HG03520 (cell line): ENCODE measurements at regions not wholly inside any gene's neighbourhood (a gene's known extent, or its start where the extent isn't known, plus 50 kb on each side); places are given as distances from the start of the nearest gene placed in this dataset.
"Not testable (repeated sequence)": the region's sequence is repeated elsewhere in the genome, so short reads cannot be mapped to it uniquely, and the experiment has no call there.

Source experiments
- ATAC-seq: cut with Tn5 transposase; IDR thresholded peaks from one replicate; pipeline ENCODE4 v1.9.1; 2021; ENCODE audit warnings: mild to moderate bottlenecking, moderate library complexity; ENCODE audit not compliant: unreplicated experiment

DNA sequence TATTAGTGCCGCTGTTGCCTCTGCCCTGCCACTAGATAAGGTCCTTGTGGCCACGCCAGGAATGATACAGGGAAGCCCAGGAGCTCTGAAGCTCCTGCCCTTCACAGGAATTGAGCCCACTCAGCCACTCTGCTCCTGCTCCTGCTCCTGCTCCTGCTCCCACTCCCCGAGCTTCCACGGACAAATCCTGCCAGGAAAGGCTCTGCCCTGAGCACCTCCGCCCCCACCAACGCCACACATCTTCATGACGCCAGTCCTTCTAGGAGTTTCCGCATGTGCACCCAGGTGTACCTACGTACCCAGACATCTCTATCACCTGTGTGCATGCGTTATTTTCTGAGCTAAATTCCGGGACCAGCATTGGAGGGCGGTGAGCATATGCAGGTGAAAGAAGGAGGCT, 369.1 kb downstream of the C16orf95 start:
- ATAC-seq, result no peak

DNA sequence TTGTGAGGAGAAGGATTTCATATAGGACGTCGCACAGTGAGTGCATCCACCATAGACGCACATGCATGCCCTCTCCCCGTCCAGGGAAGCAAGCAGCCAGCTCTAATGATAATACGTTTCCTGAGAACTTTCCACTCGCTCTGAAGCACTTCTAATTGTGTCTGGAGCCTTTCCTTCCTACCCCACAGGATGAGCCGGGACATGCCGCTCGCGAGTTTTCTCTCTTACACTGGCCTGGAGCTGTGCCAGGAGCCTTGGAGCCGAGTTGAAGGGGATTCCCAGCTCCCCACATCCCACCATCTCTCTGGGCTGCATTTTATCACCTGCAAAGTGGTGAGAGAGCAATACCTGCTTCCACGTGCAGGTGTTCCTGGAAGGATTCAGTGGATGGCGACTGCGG, 368.1 kb downstream of the C16orf95 start:
- ATAC-seq, result no peak

DNA sequence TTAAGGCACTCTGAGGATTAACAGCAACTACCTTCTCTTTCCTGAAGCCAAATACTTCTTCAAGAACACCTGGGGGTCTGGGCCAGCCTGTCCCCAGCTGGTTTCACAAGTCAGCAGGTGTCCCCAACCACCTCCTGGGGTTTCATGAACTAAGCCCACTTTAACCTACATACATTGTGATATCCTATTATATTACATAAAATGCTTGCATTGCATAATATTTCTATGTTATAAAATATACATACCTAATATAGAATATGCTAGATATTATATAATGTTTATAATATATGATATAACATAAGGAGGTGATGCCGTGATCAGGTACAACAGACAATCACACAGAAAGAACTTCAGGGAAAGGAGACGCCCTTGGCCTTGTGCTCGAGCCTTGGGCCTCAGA, 367.6 kb downstream of the C16orf95 start:
- no peak for ATAC-seq

DNA sequence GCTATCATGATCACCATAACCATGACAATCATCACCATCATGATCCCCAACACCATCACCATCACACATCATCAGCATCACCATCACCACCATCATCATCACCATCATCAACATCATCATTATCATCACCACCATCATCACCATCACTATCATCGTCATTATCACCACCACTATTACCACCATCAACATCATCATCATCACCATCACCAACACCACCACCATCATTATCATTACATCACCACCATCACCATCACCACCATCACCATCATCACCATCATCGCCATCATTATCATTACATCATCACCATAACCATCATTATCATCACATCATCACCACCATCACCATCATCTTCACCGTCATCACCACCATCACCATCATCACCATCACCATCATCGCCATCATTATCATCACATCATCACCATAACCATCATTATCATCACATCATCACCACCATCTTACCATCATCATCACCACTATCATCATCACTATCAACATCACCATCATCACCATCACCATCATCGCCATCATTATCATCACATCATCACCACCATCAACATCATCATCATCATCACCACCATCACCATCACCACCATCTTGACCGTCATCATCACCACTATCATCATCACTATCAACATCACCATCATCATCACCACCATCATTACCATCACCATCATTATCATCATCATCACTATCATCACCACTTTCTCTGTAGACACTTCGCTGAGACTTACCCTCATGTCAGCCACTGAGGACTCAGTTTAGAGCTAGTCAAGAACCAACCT, 366.0 kb downstream of the C16orf95 start:
- ATAC-seq, result no peak

DNA sequence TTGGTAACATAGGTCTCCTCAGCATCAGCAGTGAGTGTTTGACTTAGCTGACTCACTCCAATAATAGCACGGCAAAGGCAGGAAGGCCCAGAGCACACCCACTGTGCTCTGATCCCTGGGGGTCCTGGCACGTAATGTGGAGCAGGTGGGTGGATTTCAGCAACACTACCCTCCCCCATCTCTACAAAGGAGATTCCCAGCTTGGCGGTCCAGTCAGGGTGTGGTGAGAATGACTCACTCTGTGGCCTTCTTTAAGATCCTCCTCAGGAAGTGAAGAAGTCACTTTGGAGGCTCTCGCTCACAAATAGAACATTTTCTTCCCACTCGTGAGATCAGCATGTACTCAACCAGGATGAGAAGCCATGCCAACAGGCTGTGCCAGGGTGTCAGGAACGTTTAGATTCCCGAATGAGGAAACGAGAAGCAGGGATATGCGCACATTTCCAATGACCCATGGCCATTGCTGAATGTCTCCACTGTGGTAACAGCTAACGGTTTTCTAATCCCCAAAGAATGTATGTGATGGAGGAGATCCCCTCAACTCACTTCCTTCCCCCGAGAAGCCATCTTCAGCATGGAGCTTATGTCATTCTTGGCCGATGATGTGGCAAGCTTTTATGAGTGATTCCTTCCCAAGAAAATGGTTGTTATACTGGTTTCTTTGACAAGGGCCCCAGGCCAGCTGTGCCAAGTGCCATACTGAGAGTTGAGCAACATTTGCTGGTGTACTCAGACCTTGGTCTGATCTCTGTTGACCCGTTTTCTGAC, 365.2 kb downstream of the C16orf95 start:
- ATAC-seq, result no peak

DNA sequence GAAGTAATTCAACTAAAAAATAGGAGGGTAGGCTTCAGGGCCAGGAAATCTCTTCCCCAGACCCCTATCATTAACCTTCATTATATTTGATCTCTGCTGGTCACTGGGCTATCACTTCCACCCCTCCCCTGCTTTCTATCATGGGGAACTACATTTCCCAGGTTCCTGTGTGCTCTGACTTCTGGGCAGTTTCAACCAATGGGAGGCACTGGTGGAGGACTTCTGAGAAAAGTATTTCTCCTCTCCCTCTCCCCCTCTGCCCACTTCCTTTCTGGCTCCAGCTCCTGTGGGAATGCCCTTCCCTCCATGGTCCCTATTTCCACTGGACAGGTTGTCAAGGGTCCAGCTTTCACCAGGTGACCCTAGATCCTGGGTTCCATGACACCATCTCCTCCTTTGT, 364.4 kb downstream of the C16orf95 start:
- ATAC-seq, result no peak

DNA sequence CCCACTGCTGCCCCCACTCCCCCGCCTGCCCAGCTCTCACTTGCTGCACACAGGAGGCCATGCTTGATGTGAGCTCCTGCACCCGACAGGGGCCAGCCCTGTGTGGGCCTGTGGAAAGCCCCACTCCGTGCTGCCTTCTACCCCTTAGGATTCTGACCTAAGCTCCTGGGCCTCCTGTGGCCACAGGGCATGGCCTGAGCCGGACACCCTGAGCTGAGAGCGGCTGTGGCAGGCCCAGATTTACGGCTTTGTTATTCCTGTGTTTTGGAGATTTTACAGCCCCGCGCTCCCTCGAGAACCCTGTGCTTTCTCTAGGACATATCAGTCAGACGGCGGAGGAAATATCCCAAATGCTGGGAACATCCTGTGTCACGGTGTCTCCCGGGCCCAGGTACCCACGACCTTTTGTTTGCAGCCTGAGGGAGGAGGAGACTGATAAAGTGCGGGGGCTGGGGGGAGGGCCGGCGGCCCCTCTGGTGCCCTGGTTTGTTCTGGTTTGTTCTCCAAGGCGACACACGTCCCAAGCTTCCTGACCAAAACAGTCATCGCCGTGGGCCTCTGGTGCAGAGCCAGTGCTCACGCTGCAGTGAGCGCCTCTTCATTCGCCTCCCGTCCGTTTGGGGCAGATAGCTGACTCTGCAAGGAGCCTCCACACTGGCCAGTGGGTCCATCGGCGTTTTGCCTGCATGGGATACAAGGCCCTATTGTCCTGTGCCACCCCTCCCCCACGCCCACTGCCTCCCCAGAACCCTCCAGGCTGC, 363.4 kb downstream of the C16orf95 start:
- no peak for ATAC-seq

DNA sequence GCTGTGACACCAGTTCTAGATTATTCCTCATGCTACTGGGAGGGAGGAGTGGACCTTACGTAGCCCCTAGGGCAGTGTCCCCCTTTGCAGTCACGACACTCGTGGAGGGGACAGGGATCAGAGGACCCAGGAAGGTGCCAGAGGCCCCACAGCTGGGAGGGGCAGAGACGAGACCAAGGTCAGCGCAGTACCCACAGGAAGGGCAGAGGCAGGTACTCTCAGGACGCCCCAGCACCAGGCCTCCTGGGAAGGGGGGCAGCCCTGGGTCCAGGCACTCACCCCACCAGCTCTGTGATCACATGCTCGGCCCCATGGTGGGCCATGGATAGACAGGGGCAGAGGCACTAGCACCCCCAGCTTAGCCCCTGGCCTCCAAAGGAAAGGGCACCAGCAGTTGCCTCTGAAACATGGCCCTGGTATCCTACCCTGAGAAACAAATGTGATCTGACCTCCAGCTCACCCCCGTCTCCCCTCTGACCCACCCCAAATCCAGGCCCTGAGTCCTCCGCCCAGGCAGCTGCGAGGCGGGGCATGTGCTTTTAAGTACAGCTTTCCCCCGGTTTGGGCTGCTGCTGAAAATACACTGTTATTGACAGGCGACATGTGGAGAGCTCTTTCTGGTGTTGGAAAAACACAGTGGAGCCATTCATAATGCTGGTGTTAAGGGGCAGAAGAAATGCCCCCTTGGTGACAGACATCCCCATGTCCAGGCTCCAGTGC, 361.9 kb downstream of the C16orf95 start:
- ATAC-seq, result no peak

DNA sequence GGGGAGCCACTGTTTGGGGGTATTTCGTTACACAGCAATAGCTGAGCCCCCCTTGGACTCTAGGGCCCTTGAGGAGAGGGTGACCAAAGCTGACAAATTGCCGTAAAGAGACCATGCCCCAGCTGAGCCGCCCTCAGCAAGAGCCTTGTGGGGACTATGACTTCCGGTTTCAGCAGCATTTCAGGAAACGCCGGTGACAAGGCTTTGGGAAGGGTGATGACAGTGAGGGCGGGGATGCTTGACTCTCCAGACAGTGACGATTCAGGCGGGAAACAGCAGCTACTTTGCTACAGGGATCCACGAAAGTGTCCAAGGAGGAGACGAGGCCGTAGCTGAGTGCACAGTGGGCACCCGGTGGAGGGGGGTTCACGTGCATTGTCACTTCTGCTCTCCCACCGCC, 360.8 kb downstream of the C16orf95 start:
- no peak for ATAC-seq

DNA sequence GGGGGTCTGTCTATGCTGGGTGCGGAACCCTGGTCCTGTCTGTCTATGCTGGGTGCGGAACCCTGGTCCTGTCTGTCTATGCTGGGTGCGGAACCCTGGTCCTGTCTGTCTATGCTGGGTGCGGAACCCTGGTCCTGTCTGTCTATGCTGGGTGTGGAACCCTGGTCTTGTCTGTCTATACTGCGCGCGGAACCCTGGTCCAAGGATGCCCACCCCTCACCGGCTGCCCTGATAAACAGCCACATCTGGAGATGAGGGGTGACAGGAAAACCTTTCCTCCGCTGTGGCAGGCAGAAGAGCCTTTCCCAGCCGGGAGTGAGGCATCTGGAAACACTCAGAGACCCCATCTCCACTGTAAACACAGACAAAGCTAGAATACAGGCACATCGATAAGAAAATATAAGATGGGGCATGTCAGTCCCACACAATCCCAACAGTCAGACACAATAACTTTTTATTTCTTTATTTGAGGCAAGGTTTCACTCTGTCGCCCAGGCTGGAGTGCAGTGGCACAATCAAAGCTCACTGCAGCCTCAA, 359.5 kb downstream of the C16orf95 start:
- not testable (repeated sequence) for ATAC-seq

DNA sequence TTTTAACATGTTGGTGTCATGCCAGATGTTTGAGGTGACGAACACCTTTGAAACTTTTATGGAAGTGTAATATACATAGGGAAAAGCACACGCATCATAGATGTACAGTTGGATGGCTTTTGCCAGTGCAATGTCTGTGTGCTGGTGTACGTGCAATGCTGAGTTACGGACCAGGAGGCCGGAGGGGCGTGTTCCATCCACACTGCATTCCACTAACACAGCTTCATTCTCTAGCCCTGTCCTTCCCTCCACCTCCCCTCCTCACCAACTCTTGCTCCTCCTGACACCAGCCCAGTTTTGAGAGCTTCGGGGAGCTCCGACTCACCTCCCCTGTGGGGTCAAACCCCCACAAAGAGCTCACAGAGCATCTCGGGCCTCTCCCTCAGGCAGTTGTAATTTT, 358.8 kb downstream of the C16orf95 start:
- no peak for ATAC-seq

DNA sequence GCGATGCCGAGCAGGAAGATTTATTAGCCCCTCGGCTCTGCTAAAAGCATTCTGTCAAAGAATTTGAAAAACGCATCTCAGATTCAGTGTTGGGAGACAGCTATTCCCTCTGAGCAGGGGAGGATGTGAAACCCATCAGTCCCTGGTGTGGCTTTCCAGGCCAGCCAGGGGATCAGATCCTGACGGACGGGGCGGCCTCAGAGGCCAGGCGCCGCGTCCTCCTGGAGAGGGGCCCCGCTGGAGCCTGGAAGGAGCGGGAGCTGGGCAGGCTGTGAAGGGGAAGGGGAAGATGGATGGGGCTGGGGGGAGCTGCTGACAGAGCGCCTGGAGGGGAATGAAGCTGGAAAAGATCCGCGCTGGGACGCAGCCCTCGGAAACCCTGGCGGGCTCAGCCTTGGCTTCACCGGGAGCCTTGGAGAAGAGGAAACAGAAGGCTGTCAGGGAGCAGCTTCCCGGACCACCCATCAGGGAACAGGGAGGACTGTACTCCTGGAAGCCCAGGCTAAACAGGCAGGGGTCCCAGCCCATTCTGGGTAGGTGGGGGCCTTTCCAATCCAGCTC, 358.0 kb downstream of the C16orf95 start:
- no peak for ATAC-seq

DNA sequence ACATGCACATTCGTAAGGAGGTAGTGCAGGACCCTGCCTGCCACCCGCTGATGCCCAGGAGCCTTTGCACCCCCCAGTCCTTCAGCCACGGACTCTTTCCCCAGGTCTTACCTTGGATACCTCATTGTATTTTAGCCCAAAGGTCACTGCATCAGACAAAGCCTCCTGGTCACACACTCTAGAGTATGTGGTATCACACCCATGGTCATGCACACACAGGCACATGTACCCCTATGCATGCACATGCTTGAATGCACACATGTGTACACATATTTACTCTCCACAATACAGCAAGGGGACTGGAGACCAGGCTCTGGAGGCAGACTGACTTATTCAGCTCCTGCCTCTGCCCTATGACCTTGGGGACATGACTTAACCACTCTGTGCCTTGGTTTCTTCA, 357.5 kb downstream of the C16orf95 start:
- no peak for ATAC-seq

DNA sequence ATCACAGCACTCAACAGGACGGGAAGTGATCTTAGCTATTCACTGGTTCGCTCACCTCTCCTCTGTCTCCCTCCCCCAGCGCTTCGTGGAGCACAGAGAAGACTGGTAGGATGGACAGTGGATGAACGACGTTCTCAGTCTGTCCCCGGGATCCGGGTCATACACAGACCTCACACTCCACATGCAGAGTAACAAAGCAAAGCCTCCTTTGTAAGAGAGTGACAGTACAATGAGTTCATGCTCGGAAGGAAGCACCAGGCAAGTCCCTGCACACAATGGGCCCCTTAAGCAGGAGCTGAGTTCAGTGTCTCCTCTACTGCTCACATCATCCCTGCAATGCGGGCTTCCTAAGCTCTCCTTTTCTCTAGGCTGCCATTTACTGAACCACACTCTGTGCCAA, 356.9 kb downstream of the C16orf95 start:
- ATAC-seq, result no peak

DNA sequence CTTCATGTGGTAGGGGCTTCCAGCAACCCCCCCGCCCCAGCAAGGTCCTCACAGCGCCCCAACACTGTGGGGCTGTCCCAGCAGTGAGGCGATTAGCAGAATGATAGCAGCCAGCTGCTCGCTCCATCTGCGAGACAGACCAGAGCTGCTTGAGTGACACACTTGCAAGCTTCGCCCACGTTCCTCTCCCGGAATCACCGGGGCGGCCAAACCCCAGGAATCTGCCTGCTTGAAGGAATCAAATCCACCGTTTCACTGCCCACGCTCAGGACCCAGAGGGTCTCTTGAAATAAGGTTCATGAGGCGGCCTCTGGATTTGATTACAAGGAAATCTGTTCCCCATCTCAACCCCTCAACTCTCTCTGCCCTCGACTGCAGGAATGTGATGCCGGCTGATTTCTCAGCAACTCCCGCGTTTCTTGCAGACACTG, 356.0 kb downstream of the C16orf95 start:
- no peak for ATAC-seq

DNA sequence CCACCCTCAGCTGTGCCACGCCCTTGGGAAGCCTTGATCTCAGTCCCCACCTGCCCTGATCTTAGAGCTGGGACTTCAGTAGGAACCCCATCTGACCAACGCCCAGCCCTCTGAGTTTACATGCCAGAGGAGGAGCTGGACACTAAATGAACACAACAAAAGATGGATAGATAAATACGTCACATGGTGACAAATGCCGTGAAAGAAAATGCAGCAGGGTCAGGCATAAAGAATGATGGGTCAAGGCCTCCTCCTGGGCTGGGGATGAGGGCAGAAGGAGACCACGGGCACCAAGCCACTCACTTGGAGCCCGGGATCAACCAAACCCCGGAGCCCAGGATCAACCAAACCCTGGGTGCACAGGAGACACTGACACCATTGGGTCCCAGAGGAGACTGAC, 354.9 kb downstream of the C16orf95 start:
- no peak for ATAC-seq

DNA sequence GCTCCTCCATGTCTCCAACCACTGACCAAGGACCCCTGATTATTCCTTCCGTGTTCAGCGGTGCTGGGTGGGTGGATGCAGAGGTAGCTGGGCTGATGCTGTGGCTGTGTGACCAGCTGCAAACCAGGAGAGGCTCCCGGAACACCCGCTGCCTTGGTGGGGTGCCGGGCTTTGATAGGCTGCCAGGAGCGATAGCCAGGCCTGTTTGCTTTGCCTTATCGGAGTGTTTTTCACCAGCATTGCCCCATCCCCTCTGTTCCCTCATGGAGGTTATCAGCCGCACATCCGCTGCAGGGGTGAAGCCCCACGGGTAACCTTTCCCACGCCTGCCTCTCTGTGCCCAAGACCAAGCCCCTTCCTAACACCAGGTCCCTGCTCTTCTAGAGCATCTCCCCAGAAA, 354.3 kb downstream of the C16orf95 start:
- no peak for ATAC-seq

DNA sequence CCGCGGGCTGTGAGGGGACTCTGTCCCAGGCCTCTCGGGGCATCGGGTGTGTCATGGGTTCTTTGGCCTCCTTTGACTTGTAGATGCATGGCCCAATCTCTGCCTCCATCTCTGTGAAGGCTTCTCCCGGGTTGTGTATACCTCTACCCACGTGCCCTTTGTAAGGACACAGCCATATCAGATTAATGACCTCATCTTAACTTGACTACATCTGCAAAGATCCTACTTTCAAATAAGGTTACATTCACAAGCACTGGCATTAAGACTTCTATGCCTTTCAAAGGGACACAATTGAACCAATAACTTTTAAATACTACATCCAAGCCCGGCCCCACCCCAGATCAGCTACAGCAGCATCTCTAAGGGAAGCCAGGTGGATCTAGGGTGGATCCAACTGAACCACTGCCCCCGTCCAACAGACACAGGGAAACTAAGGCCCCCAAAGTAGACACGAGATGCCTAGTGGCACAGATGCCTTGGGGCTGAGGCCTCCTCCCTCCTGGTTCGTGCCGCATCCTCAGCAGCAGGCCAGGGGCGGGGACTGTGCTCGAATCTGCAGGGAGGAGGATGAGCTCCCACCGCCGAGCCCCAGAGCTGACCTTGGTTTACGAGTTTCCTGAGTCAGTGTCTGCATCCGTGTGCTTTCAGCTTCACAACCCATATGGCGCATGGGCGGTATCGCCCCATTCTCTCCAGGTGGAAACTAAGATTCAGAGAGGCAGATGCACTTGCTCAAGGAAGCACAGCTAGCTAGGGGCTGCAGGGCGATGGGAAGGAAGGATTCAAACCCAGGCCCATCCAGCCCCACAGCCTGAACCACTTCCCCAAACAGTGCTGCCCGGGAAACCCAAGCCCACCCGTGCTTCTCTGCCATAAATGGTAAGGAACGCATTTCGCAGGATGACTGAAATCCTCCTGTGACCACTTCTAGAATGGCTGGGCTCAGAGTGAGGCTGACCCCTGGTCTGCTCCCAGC, 353.3 kb downstream of the C16orf95 start:
- ATAC-seq, result no peak

DNA sequence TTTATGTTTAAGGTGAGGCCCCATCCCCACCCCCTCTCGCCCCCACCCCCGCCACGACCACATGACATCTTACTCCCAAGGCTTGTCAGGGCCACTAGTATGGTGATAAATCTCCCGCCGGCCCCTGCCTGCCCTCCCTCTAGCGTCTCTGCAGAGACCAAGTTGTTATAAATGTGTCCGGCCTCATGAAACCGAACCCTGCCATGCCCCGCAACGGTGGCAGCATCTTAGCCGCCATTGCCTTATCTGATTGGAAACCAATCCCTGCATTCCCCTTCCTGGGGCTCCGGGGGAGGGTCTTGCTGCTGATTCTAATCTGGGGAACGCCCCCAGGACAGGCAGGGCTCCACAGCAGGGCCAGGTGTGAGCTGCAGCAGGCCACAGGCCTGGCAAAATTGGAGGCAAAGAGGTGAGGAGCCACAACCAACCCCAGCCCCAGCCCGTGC, 352.4 kb downstream of the C16orf95 start:
- ATAC-seq, result no peak
